Embryonic facial prominence (tissue), 1 donor: ENCODE measurements at regions not wholly inside any gene's neighbourhood (a gene's known extent, or its start where the extent isn't known, plus 50 kb on each side); places are given as distances from the start of the nearest gene placed in this dataset.

Source experiments
- DNase-seq: peaks from one replicate; pipeline ENCODE4 v3.0.0-alpha.2; 2016; ENCODE audit errors: extremely low spot score

DNA sequence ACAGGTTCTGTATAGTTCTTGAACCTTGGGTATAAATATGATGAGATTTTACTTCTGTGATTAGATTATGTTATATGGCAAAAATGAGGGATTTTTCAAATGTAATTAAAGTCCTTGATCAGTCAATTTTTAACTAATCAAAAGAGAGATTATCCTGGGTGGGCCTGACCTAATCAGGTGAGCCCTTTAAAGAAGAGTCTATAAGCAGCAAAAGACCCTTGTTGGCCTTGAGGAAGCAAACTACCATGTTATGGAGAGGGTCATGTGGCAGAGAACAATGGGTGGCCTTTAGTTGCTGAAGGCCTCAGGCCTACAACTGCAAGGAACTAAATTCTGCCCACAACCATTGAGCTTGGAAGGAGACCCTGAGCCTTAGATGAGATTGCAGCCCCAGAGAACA is 102.5 kb upstream of the RIPOR2 start:
- DNase-seq: no peak

- DNase-seq: no peak
Observed at GRCh38 chr6:25038999-25039398, 103.2 kb upstream of the RIPOR2 start.

GRCh38 chr6:25041485-25042035 is 105.8 kb upstream of the RIPOR2 start:
- DNase-seq: no peak

DNA sequence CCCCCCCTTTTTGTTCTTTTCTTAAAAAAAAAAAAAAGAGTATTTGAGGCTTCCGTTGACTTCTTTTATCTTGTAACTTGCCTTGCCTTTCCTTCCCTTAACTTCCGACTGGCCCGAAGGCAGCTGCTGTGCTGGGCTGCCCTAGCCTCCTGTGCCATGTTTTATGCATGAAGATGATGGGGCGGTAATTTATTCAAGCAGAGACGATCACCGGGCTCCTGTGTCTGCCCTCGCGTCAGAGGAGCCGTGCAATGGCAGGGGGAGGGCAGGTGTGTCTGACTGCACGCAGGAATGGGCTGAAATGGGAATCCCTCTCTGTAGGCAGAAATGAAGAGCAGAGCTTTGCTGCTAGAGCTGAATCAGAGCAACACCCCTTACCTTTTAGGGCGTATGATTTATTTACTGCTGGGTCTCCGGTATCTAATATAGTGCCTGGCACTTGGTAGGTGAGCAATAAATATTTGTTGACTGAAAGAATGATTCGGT is 106.3 kb upstream of the RIPOR2 start:
- DNase-seq: no peak

- DNase-seq: no peak
Observed at GRCh38 chr6:25042536-25042935, 106.8 kb upstream of the RIPOR2 start.

DNA sequence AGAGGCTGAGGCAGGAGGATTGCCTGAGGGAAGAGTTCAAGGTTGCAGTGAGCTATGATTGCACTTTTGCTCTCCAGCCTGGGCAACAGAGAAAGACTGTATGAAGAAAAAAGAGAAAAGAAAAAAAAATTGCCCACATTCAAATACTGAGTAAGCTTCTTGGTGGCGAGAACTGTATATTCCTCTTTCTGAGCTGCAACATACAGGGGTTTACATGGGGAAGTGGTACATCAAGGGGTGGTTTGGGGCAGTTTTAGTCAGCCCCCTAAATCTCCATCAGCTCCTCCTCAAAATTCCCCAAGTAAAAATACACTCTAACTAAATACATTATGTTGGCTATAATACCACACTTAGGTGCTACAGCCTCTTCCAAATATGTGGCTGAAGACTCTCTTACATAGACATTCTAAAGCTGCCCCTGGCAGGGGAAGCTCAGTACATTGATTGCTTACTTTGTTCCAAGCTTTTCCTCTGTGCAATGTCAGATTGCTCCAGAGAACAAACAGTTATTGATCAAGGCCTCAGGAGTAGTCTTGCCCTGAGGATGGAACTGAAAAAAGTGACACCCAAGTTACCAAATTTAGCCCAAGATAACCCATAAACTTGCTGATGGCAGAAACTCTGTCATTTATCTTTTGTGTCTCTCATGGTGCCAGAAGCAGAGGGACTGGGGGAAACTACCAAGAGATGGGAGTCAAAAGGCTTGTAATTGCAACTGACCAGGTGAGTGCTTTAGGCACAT is 107.4 kb upstream of the RIPOR2 start:
- no peak for DNase-seq

- no peak for DNase-seq
Observed at GRCh38 chr6:25043892-25044291, 108.1 kb upstream of the RIPOR2 start.

- DNase-seq: no peak
Observed at GRCh38 chr6:25046942-25047341, 111.2 kb upstream of the RIPOR2 start.

GRCh38 chr6:25050356-25050755 is 114.6 kb upstream of the RIPOR2 start:
- DNase-seq: no peak

DNA sequence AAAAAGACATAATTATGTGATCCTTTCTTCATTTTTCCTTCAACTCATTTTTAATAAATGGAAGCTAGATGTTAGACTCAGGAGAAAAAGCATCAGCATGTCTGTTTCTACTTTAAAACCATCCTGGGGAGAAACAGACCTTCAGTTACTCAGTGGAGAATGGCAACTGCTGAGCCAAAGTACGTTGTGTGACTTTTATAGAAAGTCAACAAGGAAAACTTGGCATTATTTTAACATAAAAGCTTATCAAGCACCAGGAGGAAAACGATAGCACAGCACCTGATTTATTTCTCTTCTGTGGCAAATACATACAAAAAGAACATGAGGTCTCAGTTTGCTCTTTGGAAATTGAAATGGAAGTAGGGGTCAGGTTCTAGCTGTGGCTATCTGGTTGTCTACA is 115.3 kb upstream of the RIPOR2 start:
- no peak for DNase-seq

DNA sequence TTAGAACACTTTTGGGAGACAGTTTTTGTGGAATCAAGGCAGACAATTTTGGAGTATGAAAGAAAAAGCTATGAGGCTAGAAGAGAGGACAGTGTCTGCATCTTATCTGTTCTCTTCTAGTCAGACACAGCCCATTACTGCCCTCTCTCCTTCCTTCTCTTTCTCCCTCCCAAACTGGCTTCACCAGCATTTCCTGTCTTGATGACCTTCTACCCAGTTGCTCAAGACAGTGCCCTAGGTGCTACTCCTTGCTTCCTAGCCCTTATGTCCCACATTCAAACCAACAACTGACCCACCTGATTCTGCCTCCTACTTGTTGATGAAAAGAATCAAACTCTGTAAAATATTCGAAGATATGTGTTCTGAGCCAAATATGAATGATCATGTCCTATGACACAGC is 116.4 kb upstream of the RIPOR2 start:
- no peak for DNase-seq

DNA sequence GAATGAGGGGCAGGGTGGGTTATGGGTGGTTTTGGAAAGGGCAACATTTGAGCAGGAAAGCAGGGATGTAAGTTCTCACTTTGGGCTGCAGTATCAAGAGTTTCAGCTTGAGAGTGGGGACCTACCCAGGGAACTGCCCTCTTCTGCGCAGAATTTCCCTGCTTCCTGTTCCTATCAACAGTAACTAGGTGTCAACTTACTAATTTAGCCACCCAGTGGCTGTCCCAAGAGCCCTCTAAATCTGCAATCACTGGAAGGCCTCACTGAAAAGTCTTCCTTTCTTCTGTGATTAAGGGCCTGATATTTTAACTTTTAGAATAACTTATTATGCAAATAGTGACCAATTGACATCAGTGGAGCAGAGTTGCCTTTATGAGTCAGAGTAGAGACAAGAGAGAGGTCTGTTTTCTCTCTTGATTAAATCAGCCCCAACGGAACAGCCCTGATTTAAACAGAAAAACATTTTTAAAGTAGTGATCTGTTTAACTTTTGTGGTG is 118.2 kb upstream of the RIPOR2 start:
- DNase-seq: no peak

GRCh38 chr6:25054469-25054868 is 118.7 kb upstream of the RIPOR2 start:
- no peak for DNase-seq

- DNase-seq: no peak
Observed at GRCh38 chr6:25056130-25056529, 120.4 kb upstream of the RIPOR2 start.

DNA sequence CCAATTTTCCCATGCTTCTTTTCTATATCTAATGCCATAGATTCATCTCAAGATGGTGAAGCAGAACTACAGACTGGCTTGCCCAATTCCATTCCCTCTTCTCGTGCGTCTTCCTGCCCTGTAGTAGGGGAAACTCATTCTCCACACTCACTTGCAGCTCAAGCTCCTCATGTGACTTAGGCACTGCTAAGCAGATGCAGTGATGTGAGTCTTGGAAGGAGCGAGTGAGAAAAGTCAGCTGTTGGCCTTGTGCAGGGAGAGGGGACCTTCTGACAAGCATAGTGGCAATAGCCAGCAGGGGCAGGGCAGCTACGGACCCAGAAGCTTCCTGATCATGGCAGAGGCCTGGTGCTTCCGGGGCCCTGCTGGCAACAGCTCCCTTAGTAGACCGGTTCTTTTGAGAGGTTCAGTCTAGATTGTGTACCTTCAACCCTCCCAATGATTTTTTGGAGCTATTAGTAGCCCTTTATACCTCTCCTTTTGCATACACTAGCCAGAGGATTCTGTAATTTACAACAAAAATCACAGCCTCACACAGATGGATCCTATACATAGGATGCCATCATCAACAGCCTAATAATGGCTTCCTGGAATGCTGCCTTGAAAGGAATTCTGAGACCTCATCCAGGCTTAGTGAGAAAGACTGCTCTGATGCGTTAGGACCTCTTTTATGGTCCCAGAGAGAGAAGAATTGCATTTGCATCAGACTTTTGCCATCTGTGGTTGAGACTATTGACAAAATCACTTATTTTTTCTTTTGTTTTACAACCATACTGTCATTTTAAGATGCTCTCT is 121.5 kb upstream of the RIPOR2 start:
- DNase-seq: no peak

DNA sequence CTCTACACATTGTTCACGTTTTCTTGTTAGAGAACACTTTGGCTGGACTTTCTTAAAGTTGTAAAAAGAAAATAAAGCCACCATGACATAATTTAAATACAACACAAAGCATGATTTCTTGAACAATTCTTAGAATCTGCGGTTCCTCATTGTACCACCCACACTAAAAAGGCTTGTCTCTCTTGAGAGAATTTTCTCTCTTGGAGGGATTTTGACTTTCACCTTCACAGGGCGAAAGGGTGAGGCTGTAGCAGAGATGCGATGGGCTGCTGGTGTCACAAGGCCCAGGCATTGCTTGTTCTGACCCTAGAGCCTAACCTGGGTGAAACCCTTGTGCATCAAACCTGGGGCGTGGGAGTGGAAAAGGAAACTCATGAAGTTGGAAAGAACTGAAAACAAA is 122.7 kb upstream of the RIPOR2 start:
- DNase-seq: no peak

DNA sequence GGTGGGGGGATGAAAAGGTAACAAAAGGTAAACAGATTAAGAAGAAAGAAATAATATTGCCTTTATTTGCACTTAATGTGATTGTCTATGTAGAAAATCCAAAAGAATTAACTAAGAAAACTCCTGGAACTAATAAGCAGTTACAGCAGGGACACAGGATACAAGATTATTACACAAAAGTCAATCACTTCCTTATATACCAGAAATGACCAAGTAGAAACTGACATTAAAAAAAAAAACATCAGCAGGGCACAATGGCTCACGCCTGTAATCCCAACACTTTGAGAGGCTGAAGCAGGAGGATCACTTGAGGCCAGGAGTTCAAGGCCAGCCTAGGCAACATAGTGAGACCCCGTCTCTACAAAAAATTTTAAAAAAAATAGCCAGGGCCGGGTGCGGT is 123.2 kb upstream of the RIPOR2 start:
- no peak for DNase-seq

- DNase-seq: no peak
Observed at GRCh38 chr6:25060522-25060921, 124.8 kb upstream of the RIPOR2 start.

GRCh38 chr6:25061289-25061936 is 125.7 kb upstream of the RIPOR2 start:
- DNase-seq: no peak

DNA sequence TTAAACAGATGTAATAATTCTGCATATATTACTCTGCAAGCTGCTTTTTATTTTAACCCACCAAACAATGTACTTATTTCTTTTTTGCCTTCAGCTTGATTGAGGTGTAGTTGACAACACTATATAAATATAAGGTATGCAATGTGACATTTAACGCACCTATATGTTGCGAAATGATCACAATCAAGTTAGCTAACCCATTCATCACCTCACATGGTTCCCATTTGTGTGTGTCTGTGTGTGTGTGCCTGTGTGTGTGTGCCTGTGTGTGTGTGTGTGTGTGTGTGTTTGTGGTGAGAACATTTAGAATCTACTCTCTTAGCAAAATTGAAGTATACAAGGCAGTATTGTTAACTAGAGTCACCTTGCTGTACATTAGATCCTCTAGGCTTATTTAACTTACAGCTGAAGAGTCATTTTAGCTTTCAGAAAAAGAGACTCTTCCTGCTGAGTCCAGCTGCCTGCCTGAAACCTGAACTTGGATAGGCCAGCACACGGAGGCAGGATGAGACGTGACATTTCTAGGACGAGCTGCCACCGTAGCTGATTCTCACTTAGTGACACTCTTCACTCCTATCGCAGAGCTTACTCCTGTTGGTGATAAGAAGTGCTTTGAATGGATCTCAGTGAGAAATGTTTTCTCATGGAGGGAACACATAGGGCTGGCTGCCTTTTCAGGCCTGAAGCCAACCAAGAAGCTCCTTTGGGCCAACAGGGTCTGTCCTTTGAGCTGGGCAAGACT is 126.5 kb upstream of the RIPOR2 start:
- no peak for DNase-seq

GRCh38 chr6:25064006-25064405 is 128.2 kb upstream of the RIPOR2 start:
- no peak for DNase-seq
